ENCODE measurements at regions not wholly inside any gene's neighbourhood (a gene's known extent, or its start where the extent isn't known, plus 50 kb on each side); places are given as distances from the start of the nearest gene placed in this dataset.

DNA sequence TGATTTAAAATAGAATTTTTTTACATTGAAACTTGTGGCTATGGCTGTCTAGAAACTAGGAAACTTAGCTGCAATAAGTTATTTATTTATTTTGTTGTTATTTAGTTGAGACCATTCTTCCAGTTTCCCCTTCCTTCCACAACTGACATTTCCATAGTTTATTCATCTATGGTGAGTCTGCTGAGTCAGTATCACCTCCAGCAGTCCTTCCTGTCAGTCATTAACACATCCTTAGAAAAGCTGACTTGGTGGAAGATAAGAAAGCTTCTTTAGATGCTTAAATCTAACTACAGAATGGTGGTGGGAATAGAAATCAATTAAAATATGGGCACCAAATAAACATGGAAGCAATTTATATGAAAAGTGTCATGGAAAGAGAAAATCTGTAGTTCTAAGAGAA, 714.0 kb downstream of the RWDD3 start:
- H3K9me3 Mint-ChIP-seq, result peaks cover 0 to 3% (median 0%) of the 10 kb centered on the region in 7 donors
- Histone ChIP-seq H3K27ac (ENCODE audit: low read depth in 1 of 2, low read length in 2 of 2) (no peak overlapping the region), H3K27me3 (ENCODE audit: control insufficient read depth in 2 of 2, insufficient read depth in 2 of 2, low read length in 2 of 2) (no peaks in the 10 kb centered on the region), H3K79me2 (ENCODE audit: insufficient read depth, low read length) (no peaks in the 10 kb centered on the region), H3K9ac (ENCODE audit: insufficient read depth, low read length, poor library complexity, severe bottlenecking) (no peak overlapping the region), H2AFZ (ENCODE audit: insufficient read depth, low read depth, low read length, poor library complexity, severe bottlenecking) (no peak overlapping the region), H3K4me3 (replicated peaks in 1 of 3; ENCODE audit: low read depth in 2 of 3, low read length in 3 of 3) (no peak overlapping the region), H3K36me3 (replicated peaks in 1 of 2; ENCODE audit: control insufficient read depth in 1 of 2, insufficient read depth in 2 of 2, low read length in 2 of 2) (no peaks in the 10 kb centered on the region), H3K9me3 (replicated peaks in 1 of 2; ENCODE audit: control insufficient read depth in 1 of 2, insufficient read depth in 1 of 2, low read length in 2 of 2) (no peaks in the 10 kb centered on the region), H3K4me1 (ENCODE audit: control insufficient read depth in 1 of 2, insufficient read depth in 2 of 2, low read length in 2 of 2) (peaks cover 0 to 4% of the 10 kb centered on the region in 2 donors), H4K20me1 (ENCODE audit: insufficient read depth, low read length) (no peaks in the 10 kb centered on the region), H3K4me2 (replicated peaks; ENCODE audit: extremely low read depth, low read length, poor library complexity, severe bottlenecking) (no peak overlapping the region)
- no peak for DNase-seq
- H3K36me3 Mint-ChIP-seq, result no peaks in the 10 kb centered on the region
- intact Hi-C loops (cut with micrococcal nuclease), result no loop called here
- H3K27ac Mint-ChIP-seq, result no peak overlapping the region
- H3K4me1 Mint-ChIP-seq, result peaks cover 9% of the 10 kb centered on the region
- no peak overlapping the region for H3K4me3 Mint-ChIP-seq
- TF ChIP-seq, protein P1, sequence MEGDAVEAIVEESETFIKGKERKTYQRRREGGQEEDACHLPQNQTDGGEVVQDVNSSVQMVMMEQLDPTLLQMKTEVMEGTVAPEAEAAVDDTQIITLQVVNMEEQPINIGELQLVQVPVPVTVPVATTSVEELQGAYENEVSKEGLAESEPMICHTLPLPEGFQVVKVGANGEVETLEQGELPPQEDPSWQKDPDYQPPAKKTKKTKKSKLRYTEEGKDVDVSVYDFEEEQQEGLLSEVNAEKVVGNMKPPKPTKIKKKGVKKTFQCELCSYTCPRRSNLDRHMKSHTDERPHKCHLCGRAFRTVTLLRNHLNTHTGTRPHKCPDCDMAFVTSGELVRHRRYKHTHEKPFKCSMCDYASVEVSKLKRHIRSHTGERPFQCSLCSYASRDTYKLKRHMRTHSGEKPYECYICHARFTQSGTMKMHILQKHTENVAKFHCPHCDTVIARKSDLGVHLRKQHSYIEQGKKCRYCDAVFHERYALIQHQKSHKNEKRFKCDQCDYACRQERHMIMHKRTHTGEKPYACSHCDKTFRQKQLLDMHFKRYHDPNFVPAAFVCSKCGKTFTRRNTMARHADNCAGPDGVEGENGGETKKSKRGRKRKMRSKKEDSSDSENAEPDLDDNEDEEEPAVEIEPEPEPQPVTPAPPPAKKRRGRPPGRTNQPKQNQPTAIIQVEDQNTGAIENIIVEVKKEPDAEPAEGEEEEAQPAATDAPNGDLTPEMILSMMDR (IDR thresholded peaks at IDR 0.05), result no peak
- peaks cover 3 to 4% (median 3%) of the 10 kb centered on the region in 3 donors for H3K27me3 Mint-ChIP-seq (ENCODE audit: low read depth in 3 of 3)

DNA sequence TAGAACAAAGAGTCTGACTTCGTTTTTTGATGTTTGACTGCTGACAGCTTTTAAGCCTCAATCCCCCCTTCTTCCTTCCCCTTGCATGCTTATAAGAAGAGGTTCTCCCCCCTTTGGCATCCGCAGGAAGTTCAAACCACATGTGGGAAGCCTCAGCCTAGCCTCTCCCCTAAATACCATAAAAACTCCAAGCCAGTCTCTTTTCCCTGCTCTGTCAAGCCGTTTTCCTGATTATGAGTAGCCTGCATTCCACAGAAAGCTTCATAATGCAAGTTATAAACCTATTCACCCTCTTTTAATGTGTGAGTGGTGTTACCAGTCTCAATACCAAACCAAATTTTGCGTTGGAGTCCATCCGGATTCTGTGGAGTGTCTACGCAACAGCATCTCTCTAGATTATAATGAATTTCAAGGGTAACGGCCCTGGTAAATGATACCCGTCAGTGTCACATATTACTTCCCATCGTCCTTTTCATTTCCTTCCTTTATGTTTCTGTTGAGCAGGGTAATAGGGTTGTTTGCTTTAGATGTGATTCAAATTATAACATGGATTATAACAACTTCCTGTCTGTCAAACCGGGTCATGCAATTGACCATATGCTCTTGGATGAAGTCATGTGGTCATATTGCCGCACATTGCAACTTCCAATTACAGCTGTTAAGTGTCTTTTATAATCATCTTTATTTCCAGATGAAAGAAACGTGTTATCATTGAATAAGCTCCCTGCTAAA, 717.5 kb downstream of the RWDD3 start:
- TF ChIP-seq, protein P1 (IDR thresholded peaks at IDR 0.05), result no peak

More for the DNA sequence above, 717.5 kb downstream of the RWDD3 start:
- no peak for DNase-seq
- 0% methylated on average over 2 of the region's 12 CpGs for WGBS (ENCODE audit: insufficient coverage)
- no peak overlapping the region for H3K27ac Mint-ChIP-seq
- H3K4me1 Mint-ChIP-seq, result peaks cover 9% of the 10 kb centered on the region
- Histone ChIP-seq H2AFZ (ENCODE audit: insufficient read depth, low read depth, low read length, poor library complexity, severe bottlenecking) (no peak overlapping the region), H3K9me3 (replicated peaks in 1 of 2; ENCODE audit: control insufficient read depth in 1 of 2, insufficient read depth in 1 of 2, low read length in 2 of 2) (no peaks in the 10 kb centered on the region), H4K20me1 (ENCODE audit: insufficient read depth, low read length) (no peaks in the 10 kb centered on the region), H3K27ac (ENCODE audit: low read depth in 1 of 2, low read length in 2 of 2) (no peak overlapping the region), H3K79me2 (ENCODE audit: insufficient read depth, low read length) (no peaks in the 10 kb centered on the region), H3K4me2 (replicated peaks; ENCODE audit: extremely low read depth, low read length, poor library complexity, severe bottlenecking) (peak overlapping the region; percentile 9), H3K4me1 (ENCODE audit: control insufficient read depth in 1 of 2, insufficient read depth in 2 of 2, low read length in 2 of 2) (peaks cover 0 to 4% of the 10 kb centered on the region in 2 donors), H3K4me3 (replicated peaks in 1 of 3; ENCODE audit: low read depth in 2 of 3, low read length in 3 of 3) (no peak overlapping the region), H3K27me3 (ENCODE audit: control insufficient read depth in 2 of 2, insufficient read depth in 2 of 2, low read length in 2 of 2) (no peaks in the 10 kb centered on the region), H3K36me3 (replicated peaks in 1 of 2; ENCODE audit: control insufficient read depth in 1 of 2, insufficient read depth in 2 of 2, low read length in 2 of 2) (no peaks in the 10 kb centered on the region), H3K9ac (ENCODE audit: insufficient read depth, low read length, poor library complexity, severe bottlenecking) (no peak overlapping the region)
- peaks cover 3 to 5% (median 4%) of the 10 kb centered on the region in 3 donors for H3K27me3 Mint-ChIP-seq (ENCODE audit: low read depth in 3 of 3)
- intact Hi-C loops (cut with micrococcal nuclease), result no loop called here
- no peak overlapping the region for H3K4me3 Mint-ChIP-seq
- H3K36me3 Mint-ChIP-seq, result no peaks in the 10 kb centered on the region
- H3K9me3 Mint-ChIP-seq, result no peaks in the 10 kb centered on the region

Data from CD14-positive monocyte (primary cell).